ENCODE measurements at regions not wholly inside any gene's neighbourhood (a gene's known extent, or its start where the extent isn't known, plus 50 kb on each side); places are given as distances from the start of the nearest gene placed in this dataset.

- TF ChIP-seq POLR2A (IDR thresholded peaks at IDR 0.05) (no peak), CTCF (IDR thresholded peaks at IDR 0.05) (no peak)
These were observed 121.0 kb upstream of the IRF2BP2 start for GRCh38 chr1:234730770-234731568.
